Lower lobe of right lung (tissue), 2 donors: ENCODE measurements at regions not wholly inside any gene's neighbourhood (a gene's known extent, or its start where the extent isn't known, plus 50 kb on each side); places are given as distances from the start of the nearest gene placed in this dataset.

Source experiments
- ATAC-seq, 2 donors: fragments of 200-7000 bp; cut with Tn5 transposase; one replicate each; pipeline ENCODE4 v1.9.1; 2020 to 2022; ENCODE audit warnings: mild to moderate bottlenecking in 2 of 2, moderate library complexity in 2 of 2
- DNase-seq: peaks from one replicate; pipeline ENCODE4 v3.0.0-alpha.2; 2020
- H3K27ac ChIP-seq: fragments of 200-600 bp; one replicate; pipeline ENCODE4 v1.8.0; 2022
- H3K27me3 ChIP-seq: fragments of 200-600 bp; one replicate; pipeline ENCODE4 v1.8.0; 2022; ENCODE audit warnings: low read depth
- H3K36me3 ChIP-seq: fragments of 200-600 bp; one replicate; pipeline ENCODE4 v1.8.0; 2022; ENCODE audit warnings: mild to moderate bottlenecking
- H3K4me1 ChIP-seq: fragments of 200-600 bp; one replicate; pipeline ENCODE4 v1.8.0; 2022
- H3K4me3 ChIP-seq: fragments of 200-600 bp; one replicate; pipeline ENCODE4 v1.8.0; 2022; ENCODE audit warnings: mild to moderate bottlenecking
- H3K9me3 ChIP-seq: fragments of 200-600 bp; one replicate; pipeline ENCODE4 v1.8.0; 2022
- CTCF ChIP-seq: fragments of 200-600 bp; IDR thresholded peaks from one replicate; pipeline ENCODE4 v1.8.0; 2022; ENCODE audit warnings: antibody characterized with exemption, mild to moderate bottlenecking
- intact Hi-C: fragments of 100-400 bp; cut with DNase I; formaldehyde crosslinking; loops from one replicate; pipeline ENCODE4 v1.11.0; 2022
- donor health status: DM: no; HTN: yes; CAD: no; lungs with severe emphysema.

DNA sequence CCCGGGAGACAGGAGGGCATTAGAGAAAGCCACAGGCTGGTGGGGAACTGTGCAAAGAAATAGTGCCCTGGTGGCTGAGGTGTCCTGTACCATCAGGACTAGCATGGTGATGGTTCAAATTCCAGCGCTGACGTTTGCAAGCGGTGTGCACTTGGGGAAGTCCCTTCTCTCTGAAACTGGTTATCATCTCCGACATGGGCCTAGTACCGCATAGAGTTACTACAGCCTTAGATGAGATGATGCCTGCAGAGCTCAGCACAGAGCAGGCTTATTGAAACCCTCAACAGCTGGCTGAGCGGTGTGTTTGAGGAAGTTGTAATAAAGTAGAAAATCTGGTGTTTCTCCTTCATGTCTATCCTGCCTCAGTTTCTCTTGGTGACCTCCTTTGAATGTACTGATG lies 136.7 kb upstream of the WSCD1 start:
- no peak for TF ChIP-seq CTCF
- H3K4me1 ChIP-seq, result no peaks in the 10 kb centered on the region
- no peak overlapping the region for H3K4me3 ChIP-seq
- DNase-seq (no peak), ATAC-seq (no peak)
- intact Hi-C loops, result no loop called here
- no peaks in the 10 kb centered on the region for H3K9me3 ChIP-seq
- H3K27me3 ChIP-seq, result no peaks in the 10 kb centered on the region
- H3K27ac ChIP-seq, result no peak overlapping the region
- no peaks in the 10 kb centered on the region for H3K36me3 ChIP-seq

DNA sequence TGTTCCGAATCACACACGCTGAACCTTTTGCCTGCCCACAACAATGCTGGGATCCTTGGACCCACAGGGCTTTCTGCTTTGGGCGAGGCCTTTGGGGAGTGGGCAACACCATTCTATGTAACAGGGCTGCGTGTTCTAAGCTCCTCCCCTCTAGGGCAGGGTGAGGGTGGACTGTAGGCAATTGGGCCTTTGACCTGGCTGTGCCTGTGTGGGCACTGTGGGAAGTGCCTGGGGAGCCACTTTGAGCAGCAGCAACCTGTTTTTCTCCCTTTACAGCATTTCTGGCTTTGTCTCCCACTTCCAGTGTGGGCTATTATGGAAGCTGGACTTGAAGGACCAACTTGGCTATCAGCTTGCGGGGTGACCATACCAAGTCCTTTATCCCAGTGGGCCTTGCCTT lies 128.9 kb upstream of the WSCD1 start:
- Histone ChIP-seq H3K9me3 (no peaks in the 10 kb centered on the region), H3K27me3 (peaks cover 22% of the 10 kb centered on the region), H3K4me3 (no peak overlapping the region), H3K36me3 (no peaks in the 10 kb centered on the region), H3K4me1 (no peaks in the 10 kb centered on the region), H3K27ac (no peak overlapping the region)
- no peak for TF ChIP-seq CTCF
- intact Hi-C loops, result no loop called here
- ATAC-seq, result no peak
- DNase-seq, result no peak

GRCh38 chr17:5942687-5943086 lies 127.5 kb upstream of the WSCD1 start:
- H3K36me3 ChIP-seq, result no peaks in the 10 kb centered on the region
- intact Hi-C loops, result no loop called here
- no peak overlapping the region for H3K4me3 ChIP-seq
- H3K27me3 ChIP-seq, result peaks cover 31% of the 10 kb centered on the region
- DNase-seq (no peak), ATAC-seq (no peak)
- TF ChIP-seq CTCF, result no peak
- no peaks in the 10 kb centered on the region for H3K4me1 ChIP-seq
- no peak overlapping the region for H3K27ac ChIP-seq
- H3K9me3 ChIP-seq, result no peaks in the 10 kb centered on the region

GRCh38 chr17:5943232-5943631 lies 126.9 kb upstream of the WSCD1 start:
- H3K27me3 ChIP-seq, result peaks cover 37% of the 10 kb centered on the region
- no peak for TF ChIP-seq CTCF
- H3K4me1 ChIP-seq, result no peaks in the 10 kb centered on the region
- intact Hi-C loops, result no loop called here
- no peak overlapping the region for H3K4me3 ChIP-seq
- H3K27ac ChIP-seq, result no peak overlapping the region
- H3K9me3 ChIP-seq, result no peaks in the 10 kb centered on the region
- no peaks in the 10 kb centered on the region for H3K36me3 ChIP-seq
- ATAC-seq (no peak), DNase-seq (no peak)

- DNase-seq (no peak), ATAC-seq (no peak)
- Histone ChIP-seq H3K27ac (no peak overlapping the region), H3K4me3 (no peak overlapping the region), H3K36me3 (no peaks in the 10 kb centered on the region), H3K27me3 (peaks cover 43% of the 10 kb centered on the region), H3K9me3 (no peaks in the 10 kb centered on the region), H3K4me1 (no peaks in the 10 kb centered on the region)
- intact Hi-C loops, result no loop called here
- TF ChIP-seq CTCF, result no peak
These were observed 126.2 kb upstream of the WSCD1 start for GRCh38 chr17:5943982-5944381.

DNA sequence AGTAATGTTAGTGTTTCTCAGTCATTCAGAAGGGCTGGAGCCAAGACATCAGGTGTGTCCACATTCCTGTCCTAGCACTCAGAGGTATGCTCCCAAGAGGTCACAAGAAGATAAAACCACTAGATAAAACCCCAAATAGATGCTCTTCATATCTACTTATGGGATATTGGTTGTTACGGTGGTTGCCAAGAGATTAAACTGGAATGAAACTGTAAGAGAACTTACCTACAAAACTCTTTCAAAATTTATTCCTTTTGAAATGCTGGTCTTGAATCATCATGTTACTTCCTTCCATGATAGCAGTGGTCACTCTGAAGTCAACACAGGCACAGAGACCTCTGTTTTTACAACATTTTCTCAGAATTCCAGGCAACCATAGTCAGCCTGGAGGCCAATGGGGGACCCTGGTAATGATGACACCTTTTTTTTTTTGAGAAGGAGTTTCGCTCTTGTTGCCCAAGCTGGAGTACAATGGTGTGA lies 122.4 kb upstream of the WSCD1 start:
- ATAC-seq (no peak), DNase-seq (no peak)
- Histone ChIP-seq H3K36me3 (no peaks in the 10 kb centered on the region), H3K27ac (no peak overlapping the region), H3K4me3 (no peak overlapping the region), H3K4me1 (no peaks in the 10 kb centered on the region), H3K9me3 (no peaks in the 10 kb centered on the region), H3K27me3 (peaks cover 34% of the 10 kb centered on the region)
- intact Hi-C loops, result no loop called here
- TF ChIP-seq CTCF, result no peak
